HEK293T (cell line): ENCODE measurements at regions not wholly inside any gene's neighbourhood (a gene's known extent, or its start where the extent isn't known, plus 50 kb on each side); places are given as distances from the start of the nearest gene placed in this dataset.

ENCODE experiments used
- CTCF ChIA-PET: fragments of 350-600 bp; formaldehyde crosslinking; extraction: SDS; loops from one replicate; lab custom pipeline; 2021; ENCODE audit warnings: antibody characterized with exemption, inconsistent platforms; lab: Yijun Ruan, JAX
- POLR2A ChIA-PET: fragments of 350-600 bp; formaldehyde crosslinking; extraction: SDS; loops from one replicate; lab custom pipeline; 2020; ENCODE audit warnings: antibody characterized with exemption, inconsistent platforms; lab: Yijun Ruan, JAX
- DNase-seq: peaks from one replicate; pipeline ENCODE4 v3.0.0; 2012; ENCODE audit warnings: mixed read lengths; ENCODE audit errors: extremely low spot score
- ARNT ChIP-seq: fragments of 450-650 bp; IDR thresholded peaks from 2 replicates; pipeline ENCODE4 v1.6.1; 2017; ENCODE audit warnings: mild to moderate bottlenecking
- BHLHE40 ChIP-seq: fragments of 450-650 bp; IDR thresholded peaks from 2 replicates; pipeline ENCODE4 v1.6.1; 2016; ENCODE audit warnings: mild to moderate bottlenecking, moderate library complexity, borderline replicate concordance
- CTBP1 ChIP-seq: fragments of 450-650 bp; IDR thresholded peaks from 2 replicates; pipeline ENCODE4 v1.6.1; 2016; ENCODE audit warnings: borderline replicate concordance
- ELF4 ChIP-seq: fragments of 450-650 bp; IDR thresholded peaks from 2 replicates; pipeline ENCODE4 v1.6.1; 2017; ENCODE audit warnings: antibody characterized with exemption
- FOXA1 ChIP-seq: fragments of 450-650 bp; IDR thresholded peaks from 2 replicates; pipeline ENCODE4 v1.6.1; 2016; ENCODE audit warnings: mild to moderate bottlenecking
- FOXK2 ChIP-seq: fragments of 450-650 bp; IDR thresholded peaks from 2 replicates; pipeline ENCODE4 v1.6.1; 2016; ENCODE audit warnings: mild to moderate bottlenecking
- FOXM1 ChIP-seq: fragments of 450-650 bp; IDR thresholded peaks from 2 replicates; pipeline ENCODE4 v1.6.1; 2017; ENCODE audit warnings: mild to moderate bottlenecking, borderline replicate concordance
- HDGF ChIP-seq: fragments of 450-650 bp; IDR thresholded peaks from 2 replicates; pipeline ENCODE4 v1.6.1; 2017; ENCODE audit warnings: antibody characterized with exemption, borderline replicate concordance
- L3MBTL2 ChIP-seq: fragments of 450-650 bp; conservative IDR thresholded peaks from 2 replicates; pipeline ENCODE4 v1.6.1; 2016; ENCODE audit warnings: mild to moderate bottlenecking
- LEF1 ChIP-seq: fragments of 450-650 bp; IDR thresholded peaks from 2 replicates; pipeline ENCODE4 v1.6.1; 2017; ENCODE audit warnings: mild to moderate bottlenecking, borderline replicate concordance
- NFRKB ChIP-seq: fragments of 450-650 bp; IDR thresholded peaks from 2 replicates; pipeline ENCODE4 v1.6.1; 2016; ENCODE audit warnings: mild to moderate bottlenecking, moderate library complexity
- PKNOX1 ChIP-seq: fragments of 450-650 bp; IDR thresholded peaks from 2 replicates; pipeline ENCODE4 v1.6.1; 2016
- SP1 ChIP-seq: fragments of 450-650 bp; IDR thresholded peaks from 2 replicates; pipeline ENCODE4 v1.6.1; 2017
- SUZ12 ChIP-seq: fragments of 450-650 bp; IDR thresholded peaks from 2 replicates; pipeline ENCODE4 v1.6.1; 2016; ENCODE audit warnings: mild to moderate bottlenecking
- TARDBP ChIP-seq: fragments of 450-650 bp; IDR thresholded peaks from 2 replicates; pipeline ENCODE4 v1.6.1; 2016
- ZNF384 ChIP-seq: fragments of 450-650 bp; IDR thresholded peaks from 2 replicates; pipeline ENCODE4 v1.6.1; 2016

GRCh38 chr13:74226791-74227475 is 92.7 kb upstream of the KLF12 start:
- DNase-seq, result no peak
- CTCF ChIA-PET, result no interaction called here
- POLR2A ChIA-PET, result no interaction called here
- no peak for TF ChIP-seq HDGF
- no peak for TF ChIP-seq SUZ12
- no peak for TF ChIP-seq NFRKB
- no peak for TF ChIP-seq ARNT
- no peak for TF ChIP-seq FOXA1
- TF ChIP-seq CTBP1, result no peak
- no peak for TF ChIP-seq BHLHE40
- no peak for TF ChIP-seq TARDBP
- no peak for TF ChIP-seq FOXM1
- no peak for TF ChIP-seq ZNF384
- TF ChIP-seq SP1, result no peak
- no peak for TF ChIP-seq ELF4
- TF ChIP-seq L3MBTL2, result no peak
- no peak for TF ChIP-seq PKNOX1
- no peak for TF ChIP-seq LEF1

- DNase-seq, result no peak
- ChIA-PET CTCF (no interaction called here), POLR2A (no interaction called here)
- TF ChIP-seq SUZ12 (no peak), NFRKB (no peak)
Measured at GRCh38 chr13:74221752-74222151, 87.5 kb upstream of the KLF12 start.

- ChIA-PET POLR2A (no interaction called here), CTCF (no interaction called here)
- DNase-seq, result no peak
- no peak for TF ChIP-seq FOXK2
- TF ChIP-seq ELF4, result no peak
- no peak for TF ChIP-seq LEF1
Measured at GRCh38 chr13:74219566-74219965, 85.4 kb upstream of the KLF12 start.

- POLR2A ChIA-PET, result no interaction called here
- no peak for DNase-seq
- TF ChIP-seq FOXA1, result no peak
- no peak for TF ChIP-seq ZNF384
- no peak for TF ChIP-seq CTBP1
- TF ChIP-seq L3MBTL2, result no peak
- no peak for TF ChIP-seq ARNT
- no peak for TF ChIP-seq HDGF
- no peak for TF ChIP-seq LEF1
- no peak for TF ChIP-seq TARDBP
- TF ChIP-seq FOXK2, result no peak
- TF ChIP-seq SP1, result no peak
- TF ChIP-seq NFRKB, result no peak
- TF ChIP-seq BHLHE40, result no peak
- no peak for TF ChIP-seq ELF4
- TF ChIP-seq PKNOX1, result no peak
- no peak for TF ChIP-seq SUZ12
- CTCF ChIA-PET, result interaction anchor here (0.6 kb wide), 2 partner anchors 24 to 534 kb away, joined by 3 to 5 read pairs; no protein-coding TSS in a partner anchor
Measured at GRCh38 chr13:74218291-74218690, 84.1 kb upstream of the KLF12 start.

- CTCF ChIA-PET, result no interaction called here
- POLR2A ChIA-PET, result no interaction called here
- no peak for DNase-seq
- TF ChIP-seq ZNF384 (no peak), SUZ12 (no peak), L3MBTL2 (no peak), SP1 (no peak), FOXK2 (no peak), HDGF (no peak), LEF1 (no peak), FOXA1 (no peak), CTBP1 (no peak)
Measured at GRCh38 chr13:74217811-74218210, 83.6 kb upstream of the KLF12 start.

- TF ChIP-seq NFRKB, result no peak
- no peak for TF ChIP-seq TARDBP
- no peak for TF ChIP-seq FOXA1
- no peak for TF ChIP-seq ARNT
- no peak for TF ChIP-seq ELF4
- no peak for TF ChIP-seq SP1
- no peak for TF ChIP-seq PKNOX1
- TF ChIP-seq FOXM1, result no peak
- TF ChIP-seq LEF1, result no peak
- no peak for TF ChIP-seq BHLHE40
- TF ChIP-seq L3MBTL2, result no peak
- no peak for TF ChIP-seq FOXK2
- no peak for TF ChIP-seq ZNF384
Measured at GRCh38 chr13:74215420-74215819, 81.2 kb upstream of the KLF12 start.

GRCh38 chr13:74214321-74214720 is 80.1 kb upstream of the KLF12 start:
- POLR2A ChIA-PET, result no interaction called here
- CTCF ChIA-PET, result no interaction called here
- TF ChIP-seq TARDBP (0 out of 2 replicates have a peak, but pooled peaks have one; percentile 11), SP1 (no peak), ZNF384 (no peak), CTBP1 (no peak), L3MBTL2 (no peak), NFRKB (no peak), PKNOX1 (peak; percentile 94), BHLHE40 (no peak), FOXM1 (no peak)
- DNase-seq, result no peak

More at GRCh38 chr13:74215420-74215819, 81.2 kb upstream of the KLF12 start:
- DNase-seq, result no peak
- ChIA-PET CTCF (no interaction called here), POLR2A (no interaction called here)
